ENCODE measurements at regions not wholly inside any gene's neighbourhood (a gene's known extent, or its start where the extent isn't known, plus 50 kb on each side); places are given as distances from the start of the nearest gene placed in this dataset.

DNA sequence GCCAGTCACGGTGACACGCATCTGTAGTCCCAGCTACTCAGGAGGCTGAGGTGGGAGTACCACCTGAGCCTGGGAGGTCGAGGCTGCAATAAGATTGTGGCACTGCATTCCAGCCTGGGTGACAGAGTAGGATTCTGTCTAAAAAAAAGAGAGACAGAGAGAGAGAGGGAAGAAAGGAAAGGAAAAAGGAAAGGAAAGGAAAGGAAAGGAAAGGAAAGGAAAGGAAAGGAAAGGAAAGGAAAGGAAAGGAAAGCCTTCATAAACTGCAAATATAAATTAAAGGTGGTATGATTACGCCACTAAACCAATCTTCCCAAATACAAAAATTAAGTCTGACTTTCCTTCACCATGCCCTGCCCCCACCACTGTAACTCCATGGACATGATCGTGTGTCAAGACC lies 259.3 kb upstream of the GATB start:
- Mint-ChIP-seq H3K4me3 (ENCODE audit: low read depth) (no peak overlapping the region), H3K4me1 (ENCODE audit: low read depth) (no peaks in the 10 kb centered on the region), H3K36me3 (ENCODE audit: insufficient read depth) (no peaks in the 10 kb centered on the region), H3K27me3 (peaks cover 22% of the 10 kb centered on the region), H3K9me3 (ENCODE audit: low read depth) (no peaks in the 10 kb centered on the region), H3K27ac (no peak overlapping the region)
- TF ChIP-seq, protein P1, sequence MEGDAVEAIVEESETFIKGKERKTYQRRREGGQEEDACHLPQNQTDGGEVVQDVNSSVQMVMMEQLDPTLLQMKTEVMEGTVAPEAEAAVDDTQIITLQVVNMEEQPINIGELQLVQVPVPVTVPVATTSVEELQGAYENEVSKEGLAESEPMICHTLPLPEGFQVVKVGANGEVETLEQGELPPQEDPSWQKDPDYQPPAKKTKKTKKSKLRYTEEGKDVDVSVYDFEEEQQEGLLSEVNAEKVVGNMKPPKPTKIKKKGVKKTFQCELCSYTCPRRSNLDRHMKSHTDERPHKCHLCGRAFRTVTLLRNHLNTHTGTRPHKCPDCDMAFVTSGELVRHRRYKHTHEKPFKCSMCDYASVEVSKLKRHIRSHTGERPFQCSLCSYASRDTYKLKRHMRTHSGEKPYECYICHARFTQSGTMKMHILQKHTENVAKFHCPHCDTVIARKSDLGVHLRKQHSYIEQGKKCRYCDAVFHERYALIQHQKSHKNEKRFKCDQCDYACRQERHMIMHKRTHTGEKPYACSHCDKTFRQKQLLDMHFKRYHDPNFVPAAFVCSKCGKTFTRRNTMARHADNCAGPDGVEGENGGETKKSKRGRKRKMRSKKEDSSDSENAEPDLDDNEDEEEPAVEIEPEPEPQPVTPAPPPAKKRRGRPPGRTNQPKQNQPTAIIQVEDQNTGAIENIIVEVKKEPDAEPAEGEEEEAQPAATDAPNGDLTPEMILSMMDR (IDR thresholded peaks at IDR 0.05; ENCODE audit: unreplicated experiment), result no peak
- DNase-seq (ENCODE audit: low spot score, unreplicated experiment), result no peak

DNA sequence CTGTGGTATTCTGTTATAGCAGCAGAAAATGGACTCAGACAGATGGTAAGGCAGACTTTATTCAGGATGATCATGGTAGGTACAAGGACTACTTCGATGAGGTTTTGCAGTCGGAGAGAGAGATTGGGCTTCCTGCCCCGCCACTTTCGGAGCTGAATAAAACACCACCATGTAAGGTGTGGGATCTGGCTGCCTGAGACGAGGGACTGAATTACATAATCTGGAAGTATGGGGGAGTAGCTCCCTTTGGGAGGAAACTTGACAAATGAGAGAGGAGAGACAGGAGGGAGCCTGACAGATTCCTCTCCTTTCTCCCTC lies 255.5 kb upstream of the GATB start:
- Mint-ChIP-seq H3K27ac (no peak overlapping the region), H3K36me3 (ENCODE audit: insufficient read depth) (no peaks in the 10 kb centered on the region), H3K27me3 (peaks cover 27% of the 10 kb centered on the region), H3K4me1 (ENCODE audit: low read depth) (no peaks in the 10 kb centered on the region), H3K9me3 (ENCODE audit: low read depth) (no peaks in the 10 kb centered on the region), H3K4me3 (ENCODE audit: low read depth) (no peak overlapping the region)
- TF ChIP-seq, protein P1 (IDR thresholded peaks at IDR 0.05; ENCODE audit: unreplicated experiment), result no peak
- no peak for DNase-seq (ENCODE audit: low spot score, unreplicated experiment)

DNA sequence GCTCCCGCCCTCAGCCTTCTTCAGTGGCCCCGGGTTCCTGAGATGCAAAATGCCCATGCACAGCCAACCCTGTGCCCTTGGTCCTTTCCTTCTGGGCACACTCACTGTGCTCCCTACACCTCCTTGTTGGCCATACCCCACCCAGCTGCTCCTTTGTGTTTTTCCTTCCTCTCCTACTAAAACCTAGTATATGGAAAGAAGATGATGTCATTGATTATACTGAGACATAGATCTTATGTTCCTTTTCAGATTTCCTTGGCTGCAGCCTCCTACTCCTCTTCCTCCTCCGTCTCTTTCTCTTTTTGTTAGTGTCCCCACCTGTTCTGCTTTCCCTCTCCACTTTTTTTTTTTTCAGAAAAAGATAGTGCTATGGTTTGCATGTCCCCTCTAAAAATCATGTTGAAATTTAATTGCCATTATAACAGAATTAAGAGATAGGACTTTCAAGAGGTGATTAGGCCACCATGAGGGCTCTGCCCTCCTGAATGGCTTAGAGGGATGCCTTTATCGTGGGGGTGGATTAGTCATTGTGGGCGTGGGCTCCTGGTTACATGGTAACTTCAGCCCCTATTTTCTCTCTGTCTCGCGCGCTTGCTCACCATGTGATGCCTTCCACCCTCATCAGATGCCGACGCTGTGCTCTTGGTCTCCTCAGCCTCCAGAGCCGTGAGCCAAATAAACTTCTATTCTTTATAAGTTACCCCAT lies 254.9 kb upstream of the GATB start:
- no peaks in the 10 kb centered on the region for H3K9me3 Mint-ChIP-seq (ENCODE audit: low read depth)
- no peak overlapping the region for H3K4me3 Mint-ChIP-seq (ENCODE audit: low read depth)
- no peaks in the 10 kb centered on the region for H3K36me3 Mint-ChIP-seq (ENCODE audit: insufficient read depth)
- no peak for DNase-seq (ENCODE audit: low spot score, unreplicated experiment)
- TF ChIP-seq, protein P1 (IDR thresholded peaks at IDR 0.05; ENCODE audit: unreplicated experiment), result no peak
- H3K27me3 Mint-ChIP-seq, result peaks cover 30% of the 10 kb centered on the region
- no peaks in the 10 kb centered on the region for H3K4me1 Mint-ChIP-seq (ENCODE audit: low read depth)
- H3K27ac Mint-ChIP-seq, result no peak overlapping the region

DNA sequence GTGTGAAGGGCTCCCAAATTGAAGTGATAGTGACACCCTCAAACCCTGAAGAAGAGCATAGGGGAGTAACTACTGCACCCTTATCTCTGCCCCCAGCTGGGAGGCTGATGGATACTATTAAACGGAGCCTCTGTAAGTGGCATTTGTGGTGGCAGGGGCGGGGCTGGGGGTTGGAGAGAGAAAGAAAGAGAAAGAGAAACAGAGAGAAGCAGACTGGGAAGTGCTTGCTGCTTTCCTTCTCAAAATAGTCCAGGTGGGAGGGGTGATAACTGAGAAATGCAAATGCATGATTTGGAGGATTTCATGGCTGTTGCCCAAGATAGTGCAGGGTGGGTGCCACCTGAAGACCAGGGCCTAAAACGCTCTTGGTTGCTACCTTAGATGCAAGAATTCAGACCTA lies 253.5 kb upstream of the GATB start:
- TF ChIP-seq, protein P1 (IDR thresholded peaks at IDR 0.05; ENCODE audit: unreplicated experiment), result no peak
- DNase-seq (ENCODE audit: low spot score, unreplicated experiment), result no peak
- H3K27me3 Mint-ChIP-seq, result peaks cover 42% of the 10 kb centered on the region
- no peak overlapping the region for H3K4me3 Mint-ChIP-seq (ENCODE audit: low read depth)
- no peak overlapping the region for H3K27ac Mint-ChIP-seq
- no peaks in the 10 kb centered on the region for H3K36me3 Mint-ChIP-seq (ENCODE audit: insufficient read depth)
- no peaks in the 10 kb centered on the region for H3K9me3 Mint-ChIP-seq (ENCODE audit: low read depth)
- no peaks in the 10 kb centered on the region for H3K4me1 Mint-ChIP-seq (ENCODE audit: low read depth)

DNA sequence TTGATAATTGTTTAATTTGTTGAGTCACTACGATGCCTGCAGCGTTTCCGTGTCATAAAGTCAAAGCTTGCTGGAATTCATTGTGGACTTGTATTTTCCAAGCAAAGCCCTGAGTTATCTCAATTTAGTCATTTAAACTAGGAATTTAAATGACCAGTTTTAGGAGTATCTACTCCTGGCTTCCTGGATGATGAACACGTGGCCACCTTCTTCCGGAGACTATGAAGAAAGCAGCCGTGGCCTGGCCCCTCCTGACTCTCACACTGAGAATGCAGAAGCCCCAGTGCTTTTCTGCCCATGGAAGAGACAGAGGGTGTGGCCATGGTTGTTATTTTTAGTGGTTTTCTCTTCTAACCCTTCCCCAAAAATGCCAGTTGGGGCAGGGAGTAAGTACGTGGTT lies 250.7 kb upstream of the GATB start:
- no peak for DNase-seq (ENCODE audit: low spot score, unreplicated experiment)
- H3K27me3 Mint-ChIP-seq, result peaks cover 51% of the 10 kb centered on the region
- no peaks in the 10 kb centered on the region for H3K9me3 Mint-ChIP-seq (ENCODE audit: low read depth)
- no peaks in the 10 kb centered on the region for H3K4me1 Mint-ChIP-seq (ENCODE audit: low read depth)
- H3K4me3 Mint-ChIP-seq (ENCODE audit: low read depth), result no peak overlapping the region
- TF ChIP-seq, protein P1 (IDR thresholded peaks at IDR 0.05; ENCODE audit: unreplicated experiment), result no peak
- H3K36me3 Mint-ChIP-seq (ENCODE audit: insufficient read depth), result no peaks in the 10 kb centered on the region
- H3K27ac Mint-ChIP-seq, result no peak overlapping the region

All from progenitor cell of endocrine pancreas (in vitro differentiated cells).